ENCODE measurements at regions not wholly inside any gene's neighbourhood (a gene's known extent, or its start where the extent isn't known, plus 50 kb on each side); places are given as distances from the start of the nearest gene placed in this dataset.

- Histone ChIP-seq H3K27me3 (ENCODE audit: insufficient read depth, low read length) (no peaks in the 10 kb centered on the region), H3K4me1 (ENCODE audit: insufficient read depth, low read length) (peaks cover 23% of the 10 kb centered on the region), H3K4me3 (ENCODE audit: low read length) (no peak overlapping the region), H3K9me3 (ENCODE audit: low read length) (peaks cover 3% of the 10 kb centered on the region), H2AFZ (ENCODE audit: low read depth, low read length) (no peak overlapping the region), H3K36me3 (ENCODE audit: insufficient read depth, low read length) (no peaks in the 10 kb centered on the region)
Observed at GRCh38 chr7:45980181-45980905, 59.3 kb upstream of the IGFBP3 start.

- no peaks in the 10 kb centered on the region for H3K36me3 ChIP-seq (ENCODE audit: insufficient read depth, low read length)
- H3K4me1 ChIP-seq (ENCODE audit: insufficient read depth, low read length): peaks cover 23% of the 10 kb centered on the region
- H3K9me3 ChIP-seq (ENCODE audit: low read length): peaks cover 3% of the 10 kb centered on the region
- no peak overlapping the region for H2AFZ ChIP-seq (ENCODE audit: low read depth, low read length)
- H3K27me3 ChIP-seq (ENCODE audit: insufficient read depth, low read length): no peaks in the 10 kb centered on the region
- no peak overlapping the region for H3K4me3 ChIP-seq (ENCODE audit: low read length)
Observed at GRCh38 chr7:45979275-45980180, 58.5 kb upstream of the IGFBP3 start.

- peaks cover 23% of the 10 kb centered on the region for H3K4me1 ChIP-seq (ENCODE audit: insufficient read depth, low read length)
- no peaks in the 10 kb centered on the region for H3K27me3 ChIP-seq (ENCODE audit: insufficient read depth, low read length)
- no peak overlapping the region for H2AFZ ChIP-seq (ENCODE audit: low read depth, low read length)
- H3K9me3 ChIP-seq (ENCODE audit: low read length): peaks cover 3% of the 10 kb centered on the region
- no peaks in the 10 kb centered on the region for H3K36me3 ChIP-seq (ENCODE audit: insufficient read depth, low read length)
- no peak overlapping the region for H3K4me3 ChIP-seq (ENCODE audit: low read length)
Observed at GRCh38 chr7:45978731-45979211, 57.7 kb upstream of the IGFBP3 start.

- Histone ChIP-seq H3K36me3 (ENCODE audit: insufficient read depth, low read length) (no peaks in the 10 kb centered on the region), H3K4me1 (ENCODE audit: insufficient read depth, low read length) (peaks cover 23% of the 10 kb centered on the region), H3K27me3 (ENCODE audit: insufficient read depth, low read length) (no peaks in the 10 kb centered on the region), H2AFZ (ENCODE audit: low read depth, low read length) (no peak overlapping the region), H3K4me3 (ENCODE audit: low read length) (peak overlapping the region; percentile 13), H3K9me3 (ENCODE audit: low read length) (peaks cover 3% of the 10 kb centered on the region)
Observed at GRCh38 chr7:45978010-45978681, 57.1 kb upstream of the IGFBP3 start.

- Histone ChIP-seq H2AFZ (ENCODE audit: low read depth, low read length) (no peak overlapping the region), H3K4me3 (ENCODE audit: low read length) (no peak overlapping the region), H3K9me3 (ENCODE audit: low read length) (peaks cover 3% of the 10 kb centered on the region), H3K36me3 (ENCODE audit: insufficient read depth, low read length) (no peaks in the 10 kb centered on the region), H3K4me1 (ENCODE audit: insufficient read depth, low read length) (peaks cover 23% of the 10 kb centered on the region), H3K27me3 (ENCODE audit: insufficient read depth, low read length) (no peaks in the 10 kb centered on the region)
Observed at GRCh38 chr7:45977256-45977780, 56.2 kb upstream of the IGFBP3 start.

- Histone ChIP-seq H3K36me3 (ENCODE audit: insufficient read depth, low read length) (no peaks in the 10 kb centered on the region), H2AFZ (ENCODE audit: low read depth, low read length) (no peak overlapping the region), H3K27me3 (ENCODE audit: insufficient read depth, low read length) (no peaks in the 10 kb centered on the region), H3K4me1 (ENCODE audit: insufficient read depth, low read length) (peaks cover 23% of the 10 kb centered on the region), H3K9me3 (ENCODE audit: low read length) (peaks cover 3% of the 10 kb centered on the region), H3K4me3 (ENCODE audit: low read length) (no peak overlapping the region)
Observed at GRCh38 chr7:45976485-45976856, 55.4 kb upstream of the IGFBP3 start.

GRCh38 chr7:45975847-45976484 lies 54.9 kb upstream of the IGFBP3 start:
- Histone ChIP-seq H3K27me3 (ENCODE audit: insufficient read depth, low read length) (no peaks in the 10 kb centered on the region), H3K4me1 (ENCODE audit: insufficient read depth, low read length) (peaks cover 23% of the 10 kb centered on the region)

GRCh38 chr7:45975367-45975766 lies 54.3 kb upstream of the IGFBP3 start:
- Histone ChIP-seq H3K9me3 (ENCODE audit: low read length) (peaks cover 3% of the 10 kb centered on the region), H2AFZ (ENCODE audit: low read depth, low read length) (no peak overlapping the region), H3K4me3 (ENCODE audit: low read length) (no peak overlapping the region), H3K27me3 (ENCODE audit: insufficient read depth, low read length) (no peaks in the 10 kb centered on the region), H3K36me3 (ENCODE audit: insufficient read depth, low read length) (no peaks in the 10 kb centered on the region), H3K4me1 (ENCODE audit: insufficient read depth, low read length) (peaks cover 23% of the 10 kb centered on the region)

More at GRCh38 chr7:45975847-45976484, 54.9 kb upstream of the IGFBP3 start:
- Histone ChIP-seq H3K4me3 (ENCODE audit: low read length) (no peak overlapping the region), H3K36me3 (ENCODE audit: insufficient read depth, low read length) (no peaks in the 10 kb centered on the region), H3K9me3 (ENCODE audit: low read length) (peaks cover 3% of the 10 kb centered on the region), H2AFZ (ENCODE audit: low read depth, low read length) (no peak overlapping the region)

GRCh38 chr7:45974540-45975360 lies 53.7 kb upstream of the IGFBP3 start:
- Histone ChIP-seq H3K36me3 (ENCODE audit: insufficient read depth, low read length) (no peaks in the 10 kb centered on the region), H3K4me3 (ENCODE audit: low read length) (no peak overlapping the region), H3K27me3 (ENCODE audit: insufficient read depth, low read length) (no peaks in the 10 kb centered on the region), H3K4me1 (ENCODE audit: insufficient read depth, low read length) (peaks cover 23% of the 10 kb centered on the region), H2AFZ (ENCODE audit: low read depth, low read length) (no peak overlapping the region), H3K9me3 (ENCODE audit: low read length) (peaks cover 3% of the 10 kb centered on the region)

- Histone ChIP-seq H2AFZ (ENCODE audit: low read depth, low read length) (no peak overlapping the region), H3K9me3 (ENCODE audit: low read length) (peaks cover 3% of the 10 kb centered on the region), H3K4me3 (ENCODE audit: low read length) (no peak overlapping the region), H3K4me1 (ENCODE audit: insufficient read depth, low read length) (peaks cover 22% of the 10 kb centered on the region), H3K36me3 (ENCODE audit: insufficient read depth, low read length) (no peaks in the 10 kb centered on the region), H3K27me3 (ENCODE audit: insufficient read depth, low read length) (no peaks in the 10 kb centered on the region)
Observed at GRCh38 chr7:45973725-45974532, 52.9 kb upstream of the IGFBP3 start.

- Histone ChIP-seq H3K4me1 (ENCODE audit: insufficient read depth, low read length) (peaks cover 10% of the 10 kb centered on the region), H2AFZ (ENCODE audit: low read depth, low read length) (no peak overlapping the region), H3K4me3 (ENCODE audit: low read length) (no peak overlapping the region), H3K9me3 (ENCODE audit: low read length) (peaks cover 3% of the 10 kb centered on the region), H3K36me3 (ENCODE audit: insufficient read depth, low read length) (no peaks in the 10 kb centered on the region), H3K27me3 (ENCODE audit: insufficient read depth, low read length) (no peaks in the 10 kb centered on the region)
Observed at GRCh38 chr7:45972629-45973312, 51.7 kb upstream of the IGFBP3 start.

Data from neuron (in vitro differentiated cells).